ENCODE measurements at regions not wholly inside any gene's neighbourhood (a gene's known extent, or its start where the extent isn't known, plus 50 kb on each side); places are given as distances from the start of the nearest gene placed in this dataset.
"Not testable (repeated sequence)": the region's sequence is repeated elsewhere in the genome, so short reads cannot be mapped to it uniquely, and the experiment has no call there.

GRCh38 chr4:124993838-124994237, 281.3 kb upstream of the ANKRD50 start:
- DNase-seq = no peak

- no peak for DNase-seq
Observed at GRCh38 chr4:124990398-124990797, 277.9 kb upstream of the ANKRD50 start.

GRCh38 chr4:124980276-124980752, 267.8 kb upstream of the ANKRD50 start:
- no peak for DNase-seq

GRCh38 chr4:124978536-124978935, 266.0 kb upstream of the ANKRD50 start:
- DNase-seq = not testable (repeated sequence)

GRCh38 chr4:124977045-124977444, 264.5 kb upstream of the ANKRD50 start:
- DNase-seq = no peak

DNA sequence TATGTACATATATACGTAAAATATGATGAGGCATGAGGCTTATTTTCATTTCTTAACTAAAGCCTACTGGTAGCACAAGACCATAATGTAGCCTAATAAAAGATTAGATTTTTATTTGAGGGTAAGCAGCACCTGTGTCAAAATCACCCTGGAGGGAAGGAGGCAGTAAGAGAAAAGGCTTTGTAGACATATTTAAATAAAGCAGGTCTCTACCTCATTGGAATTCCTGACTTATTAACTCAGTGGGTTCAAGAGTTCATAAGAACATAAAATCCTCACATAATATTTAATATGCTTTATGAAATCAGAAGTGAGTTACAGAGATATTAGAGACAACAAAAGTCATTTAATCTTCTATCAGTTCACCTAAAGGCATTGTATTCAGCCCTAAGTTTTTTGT, 261.6 kb upstream of the ANKRD50 start:
- DNase-seq = no peak

DNA sequence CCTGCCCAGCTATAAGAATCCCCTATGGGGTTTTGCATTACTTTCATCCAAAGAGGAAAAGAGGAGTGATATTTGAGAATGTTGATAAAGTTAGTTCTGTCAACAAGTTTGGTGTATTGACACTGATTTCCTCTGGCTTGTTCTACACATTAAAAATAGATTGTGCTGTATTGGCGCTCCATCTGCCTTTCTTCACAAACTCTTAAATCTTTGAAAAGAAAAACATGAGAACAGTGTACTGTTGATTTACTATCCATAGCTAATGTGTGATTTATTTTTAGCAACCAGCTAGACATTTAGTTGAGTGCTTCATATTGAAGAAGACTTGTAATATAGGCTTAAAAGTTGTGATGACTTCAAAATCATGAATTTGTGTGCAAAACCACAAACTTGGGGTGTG, 261.2 kb upstream of the ANKRD50 start:
- DNase-seq = no peak

- no peak for DNase-seq
Observed at GRCh38 chr4:124970011-124970410, 257.5 kb upstream of the ANKRD50 start.

- DNase-seq = no peak
Observed at GRCh38 chr4:124965497-124965891, 253.0 kb upstream of the ANKRD50 start.

- DNase-seq = no peak
Observed at GRCh38 chr4:124964852-124965496, 252.4 kb upstream of the ANKRD50 start.

DNA sequence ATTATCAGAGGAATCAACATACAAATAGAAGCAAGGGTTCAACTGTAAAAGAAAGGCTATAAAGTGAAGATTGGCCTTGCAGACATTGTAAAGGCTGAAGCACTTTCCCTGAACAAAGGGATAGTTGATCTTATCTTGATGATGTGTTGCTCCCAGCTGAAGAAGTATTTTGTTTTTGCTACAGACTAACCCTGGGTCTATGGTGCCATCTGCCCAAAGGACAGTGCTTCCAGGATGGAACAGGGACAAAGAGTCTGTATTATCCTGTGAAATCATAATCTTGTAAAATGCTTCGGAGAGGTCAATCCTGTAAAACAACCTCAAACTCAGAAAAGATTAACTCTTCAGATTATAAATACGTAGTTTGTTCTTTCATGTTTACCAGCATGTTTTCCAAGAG, 251.7 kb upstream of the ANKRD50 start:
- no peak for DNase-seq

GRCh38 chr4:124961138-124961750, 248.7 kb upstream of the ANKRD50 start:
- DNase-seq = no peak

DNA sequence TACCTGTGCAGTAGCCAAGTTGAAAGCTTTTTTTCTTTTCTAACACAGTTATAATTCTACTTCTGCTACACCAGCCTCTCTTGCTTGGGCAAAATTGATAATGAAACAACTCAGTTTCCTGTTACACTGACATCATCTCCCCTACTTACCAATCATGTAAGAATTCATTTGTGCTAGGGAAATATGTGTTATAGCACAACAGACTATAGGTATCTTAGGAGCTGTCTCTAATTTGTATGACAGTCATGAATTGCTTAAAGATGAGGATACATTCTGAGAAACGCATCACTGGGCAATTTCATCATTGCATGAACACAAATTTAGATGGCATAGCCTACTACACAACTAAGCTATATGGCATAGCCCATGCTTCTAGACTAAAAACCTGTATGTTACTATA, 246.3 kb upstream of the ANKRD50 start:
- no peak for DNase-seq

DNA sequence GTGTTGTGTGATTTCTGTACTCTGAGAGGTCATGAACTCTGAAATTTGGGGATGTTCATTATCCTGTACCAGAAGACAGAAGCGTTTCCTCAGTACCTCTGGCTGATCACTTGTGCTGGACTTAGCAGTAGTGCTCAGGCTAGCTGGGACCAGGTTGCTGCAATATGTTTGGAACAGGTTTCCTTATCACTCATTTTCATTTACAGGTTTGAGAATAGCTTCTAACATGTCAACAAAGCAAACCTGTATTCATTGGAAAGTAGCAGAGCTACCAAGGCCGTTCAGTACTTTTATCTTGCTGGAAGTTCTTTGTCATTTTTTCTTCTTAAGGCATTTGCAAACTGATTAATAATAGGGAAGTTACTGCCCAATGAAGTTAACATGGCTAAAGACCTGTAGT, 242.9 kb upstream of the ANKRD50 start:
- DNase-seq = no peak

GRCh38 chr4:124954046-124954445, 241.5 kb upstream of the ANKRD50 start:
- no peak for DNase-seq

- DNase-seq = no peak
Observed at GRCh38 chr4:124953486-124953885, 241.0 kb upstream of the ANKRD50 start.

- no peak for DNase-seq
Observed at GRCh38 chr4:124953061-124953460, 240.5 kb upstream of the ANKRD50 start.

GRCh38 chr4:124952601-124953000, 240.1 kb upstream of the ANKRD50 start:
- DNase-seq = no peak

GRCh38 chr4:124948976-124949597, 236.6 kb upstream of the ANKRD50 start:
- no peak for DNase-seq

DNA sequence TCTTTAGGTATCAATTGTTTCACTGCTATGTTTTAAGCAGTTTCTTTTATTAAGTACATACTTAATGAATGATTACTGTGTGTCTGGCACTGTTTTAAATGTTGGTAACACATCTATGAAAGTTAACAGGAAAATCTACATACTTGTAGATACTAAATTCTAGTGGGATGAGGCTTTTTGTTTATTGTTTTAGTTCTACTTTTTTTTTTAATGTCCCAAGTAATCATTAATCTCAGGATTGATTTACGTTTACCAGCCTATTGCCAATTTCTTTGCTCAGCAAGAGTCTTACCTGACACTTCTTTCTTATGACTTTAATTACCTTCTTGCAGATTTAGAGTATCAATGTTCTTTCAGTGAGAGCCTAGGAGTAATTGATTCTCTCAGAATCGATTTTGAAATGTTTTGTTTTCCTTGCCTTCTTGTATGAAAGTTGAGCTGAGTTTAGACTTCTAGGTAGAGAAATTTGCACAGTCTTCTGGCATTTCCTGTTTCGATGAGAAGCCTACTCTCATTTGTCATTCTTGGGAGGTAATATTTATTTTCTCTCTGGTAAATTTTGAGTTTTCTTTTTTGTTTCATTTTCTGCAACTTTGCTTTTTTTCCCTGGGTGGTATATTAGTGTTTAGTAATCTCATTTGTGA, 235.2 kb upstream of the ANKRD50 start:
- DNase-seq = no peak

GRCh38 chr4:124946696-124947095, 234.2 kb upstream of the ANKRD50 start:
- DNase-seq = no peak

- DNase-seq = no peak
Observed at GRCh38 chr4:124945422-124945821, 232.9 kb upstream of the ANKRD50 start.
